ENCODE measurements at regions not wholly inside any gene's neighbourhood (a gene's known extent, or its start where the extent isn't known, plus 50 kb on each side); places are given as distances from the start of the nearest gene placed in this dataset.

- Histone ChIP-seq H3K4me1 (no peaks in the 10 kb centered on the region), H3K9me3 (0 out of 2 replicates have a peak, but pooled peaks cover 2% of the 10 kb centered on the region), H3K4me3 (ENCODE audit: low read depth, low read length) (no peak overlapping the region), H3K36me3 (ENCODE audit: control insufficient read depth, insufficient read depth, low read length) (no peaks in the 10 kb centered on the region), H3K27me3 (replicated peaks; ENCODE audit: control insufficient read depth, insufficient read depth, low read length) (no peaks in the 10 kb centered on the region)
- H3K27ac Mint-ChIP-seq (ENCODE audit: unreplicated experiment) = no peak overlapping the region
- intact Hi-C loops (cut with micrococcal nuclease; ENCODE audit: unreplicated experiment) = no loop called here
- H3K36me3 Mint-ChIP-seq (ENCODE audit: insufficient read depth, unreplicated experiment) = peaks cover 5% of the 10 kb centered on the region
- no peak for DNase-seq
- CTCF ChIA-PET = no interaction called here
- H3K9me3 Mint-ChIP-seq (ENCODE audit: unreplicated experiment) = peaks cover 7% of the 10 kb centered on the region
- no TSS peak for BruUV-seq (replicated peaks)
- no peaks in the 10 kb centered on the region for H3K4me1 Mint-ChIP-seq (ENCODE audit: low read depth, unreplicated experiment)
- H3K27me3 Mint-ChIP-seq (ENCODE audit: insufficient read depth, unreplicated experiment) = no peaks in the 10 kb centered on the region
- TF ChIP-seq CTCF (IDR thresholded peaks at IDR 0.05; ENCODE audit: insufficient read depth in 1 of 2, low read depth in 1 of 2, low read length in 1 of 2, severe bottlenecking in 1 of 2, unreplicated experiment in 1 of 2) = no peak
- POLR2A ChIA-PET = no interaction called here
- H3K4me3 Mint-ChIP-seq (ENCODE audit: unreplicated experiment) = no peak overlapping the region
These were observed 226.3 kb downstream of the PHLDA1 start for GRCh38 chr12:75805320-75805719.

DNA sequence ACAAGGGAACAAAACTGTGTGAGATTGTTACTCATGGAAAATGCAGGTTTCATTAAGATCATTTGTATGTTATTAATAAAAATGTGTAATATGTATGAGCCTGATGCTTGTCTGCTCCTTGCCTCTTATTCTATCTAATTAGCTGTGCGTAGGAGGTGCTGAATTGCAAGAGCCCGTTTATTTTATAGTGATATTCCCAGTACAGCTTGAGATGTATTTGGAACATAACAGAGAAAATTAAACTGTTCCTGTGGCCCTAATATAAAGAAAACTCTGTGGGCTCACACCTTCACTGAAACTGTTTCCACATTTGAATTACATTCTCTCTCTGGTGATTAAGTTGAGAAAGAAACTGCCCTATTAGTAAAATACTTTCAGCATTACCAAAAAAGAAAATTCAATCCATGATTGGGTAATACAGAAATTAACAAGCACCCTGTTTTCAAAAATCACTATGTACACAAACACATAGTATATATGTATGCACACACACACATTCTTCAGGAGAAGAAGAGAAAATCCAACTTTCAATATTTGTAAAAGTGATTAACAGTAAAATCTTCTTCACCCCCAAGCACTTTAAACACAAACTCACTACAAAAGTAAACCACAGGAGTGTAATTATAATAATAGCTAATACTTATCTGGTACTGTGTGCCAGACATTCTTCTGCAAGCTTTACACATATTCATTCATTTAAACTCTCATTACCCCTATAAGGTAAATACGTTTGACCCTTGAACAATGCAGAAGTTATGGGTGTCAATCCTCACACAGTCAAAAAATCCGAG is 233.2 kb downstream of the PHLDA1 start:
- Histone ChIP-seq H3K36me3 (ENCODE audit: control insufficient read depth, insufficient read depth, low read length) (no peaks in the 10 kb centered on the region), H3K9me3 (no peaks in the 10 kb centered on the region), H3K4me3 (ENCODE audit: low read depth, low read length) (no peak overlapping the region), H3K27me3 (replicated peaks; ENCODE audit: control insufficient read depth, insufficient read depth, low read length) (no peaks in the 10 kb centered on the region), H3K4me1 (peaks cover 9% of the 10 kb centered on the region; the same call in 1 of the 2 replicates)
- no peaks in the 10 kb centered on the region for H3K36me3 Mint-ChIP-seq (ENCODE audit: insufficient read depth, unreplicated experiment)
- no peaks in the 10 kb centered on the region for H3K27me3 Mint-ChIP-seq (ENCODE audit: insufficient read depth, unreplicated experiment)
- no peak overlapping the region for H3K27ac Mint-ChIP-seq (ENCODE audit: unreplicated experiment)
- intact Hi-C loops (cut with micrococcal nuclease; ENCODE audit: unreplicated experiment) = loop anchor here (1.0 to 5.0 kb wide), 2 partner anchors 132 to 234 kb away; partner anchors contain the start of gene PHLDA1
- H3K9me3 Mint-ChIP-seq (ENCODE audit: unreplicated experiment) = no peaks in the 10 kb centered on the region
- no TSS peak for BruUV-seq (replicated peaks)
- CTCF ChIA-PET = interaction anchor here (0.7 to 0.9 kb wide), 2 partner anchors 175 to 233 kb away, joined by 3 to 4 read pairs; partner anchors contain the start of gene PHLDA1
- no peak for TF ChIP-seq CTCF (IDR thresholded peaks at IDR 0.05; ENCODE audit: insufficient read depth in 1 of 2, low read depth in 1 of 2, low read length in 1 of 2, severe bottlenecking in 1 of 2, unreplicated experiment in 1 of 2)
- H3K4me1 Mint-ChIP-seq (ENCODE audit: low read depth, unreplicated experiment) = no peaks in the 10 kb centered on the region
- DNase-seq = peak in 1 of 2 experiments; percentile 26
- POLR2A ChIA-PET = interaction anchor here (0.9 kb wide), 1 partner anchor 17 kb away, joined by 5 read pairs; no protein-coding TSS in a partner anchor
- H3K4me3 Mint-ChIP-seq (ENCODE audit: unreplicated experiment) = no peak overlapping the region

- Mint-ChIP-seq H3K4me3 (ENCODE audit: unreplicated experiment) (no peak overlapping the region), H3K27ac (ENCODE audit: unreplicated experiment) (no peak overlapping the region), H3K4me1 (ENCODE audit: low read depth, unreplicated experiment) (peaks cover 6% of the 10 kb centered on the region), H3K9me3 (ENCODE audit: unreplicated experiment) (no peaks in the 10 kb centered on the region), H3K27me3 (ENCODE audit: insufficient read depth, unreplicated experiment) (no peaks in the 10 kb centered on the region), H3K36me3 (ENCODE audit: insufficient read depth, unreplicated experiment) (no peaks in the 10 kb centered on the region)
- no TSS peak for BruUV-seq (replicated peaks)
- POLR2A ChIA-PET = no interaction called here
- CTCF ChIA-PET = no interaction called here
- H3K4me3 ChIP-seq (ENCODE audit: low read depth, low read length) = no peak overlapping the region
- no peaks in the 10 kb centered on the region for H3K9me3 ChIP-seq
- no peaks in the 10 kb centered on the region for H3K36me3 ChIP-seq (ENCODE audit: control insufficient read depth, insufficient read depth, low read length)
- peaks cover 13% of the 10 kb centered on the region; the same call in 1 of the 2 replicates for H3K4me1 ChIP-seq
- no peak for DNase-seq
- TF ChIP-seq CTCF (IDR thresholded peaks at IDR 0.05; ENCODE audit: insufficient read depth in 1 of 2, low read depth in 1 of 2, low read length in 1 of 2, severe bottlenecking in 1 of 2, unreplicated experiment in 1 of 2) = no peak
- intact Hi-C loops (cut with micrococcal nuclease; ENCODE audit: unreplicated experiment) = loop anchor here (5.0 kb wide), 1 partner anchor 237 kb away; the partner anchor contains the start of gene PHLDA1
- H3K27me3 ChIP-seq (replicated peaks; ENCODE audit: control insufficient read depth, insufficient read depth, low read length) = no peaks in the 10 kb centered on the region
These were observed 236.5 kb downstream of the PHLDA1 start for GRCh38 chr12:75795125-75795524.
